Astrocyte (in vitro differentiated cells and primary cell): ENCODE measurements at regions not wholly inside any gene's neighbourhood (a gene's known extent, or its start where the extent isn't known, plus 50 kb on each side); places are given as distances from the start of the nearest gene placed in this dataset.
A peak's percentile ranks its signal among the peaks of the same experiment; 100 is the strongest.

Experiments used
- DNase-seq: peaks from one replicate; pipeline ENCODE4 v3.0.0-alpha.2; 2010; ENCODE audit warnings: low read depth
- FAIRE-seq: peaks from 2 replicates; lab custom pipeline; 2011; peaks lifted over from hg19 to GRCh38; lab: Jason Lieb, UNC
- H2AFZ ChIP-seq: 2 replicates; pipeline ENCODE4 v1.6.0; 2012; ENCODE audit warnings: low read depth, low read length, inconsistent platforms
- H3K27ac ChIP-seq: 2 replicates; pipeline ENCODE4 v1.5.1; 2011; ENCODE audit warnings: low read depth, low read length, inconsistent platforms
- H3K27me3 ChIP-seq: 2 replicates; pipeline ENCODE4 v1.6.0; 2011; ENCODE audit warnings: low read length, inconsistent platforms; ENCODE audit not compliant: insufficient read depth
- H3K36me3 ChIP-seq: 2 replicates; pipeline ENCODE4 v1.5.1; 2011; ENCODE audit warnings: low read length, inconsistent platforms; ENCODE audit not compliant: insufficient read depth
- H3K4me1 ChIP-seq: 2 replicates; pipeline ENCODE4 v1.5.1; 2011; ENCODE audit warnings: low read length, inconsistent platforms; ENCODE audit not compliant: insufficient read depth
- H3K4me2 ChIP-seq: 2 replicates; pipeline ENCODE4 v1.6.0; 2012; ENCODE audit warnings: low read length, inconsistent platforms
- H3K4me3 ChIP-seq: 2 replicates; pipeline ENCODE4 v1.5.1; 2011; ENCODE audit warnings: low read depth, mild to moderate bottlenecking, low read length, inconsistent platforms; ENCODE audit not compliant: insufficient read depth
- H3K79me2 ChIP-seq: 2 replicates; pipeline ENCODE4 v1.6.0; 2012; ENCODE audit warnings: mild to moderate bottlenecking, low read length, inconsistent platforms; ENCODE audit not compliant: insufficient read depth
- H3K9ac ChIP-seq: 2 replicates; pipeline ENCODE4 v1.6.0; 2012; ENCODE audit warnings: mild to moderate bottlenecking, low read length, inconsistent platforms
- H3K9me3 ChIP-seq: 2 replicates; pipeline ENCODE4 v1.5.1; 2012; ENCODE audit warnings: low read depth, mild to moderate bottlenecking, low read length, inconsistent platforms; ENCODE audit not compliant: insufficient read depth
- H4K20me1 ChIP-seq: 2 replicates; pipeline ENCODE4 v1.6.0; 2012; ENCODE audit warnings: low read length, inconsistent platforms; ENCODE audit not compliant: insufficient read depth
- H3K27ac Mint-ChIP-seq: one replicate; pipeline ENCODE4 v1.8.0; 2021; ENCODE audit warnings: mild to moderate bottlenecking, mixed read lengths; ENCODE audit not compliant: unreplicated experiment
- H3K27me3 Mint-ChIP-seq: one replicate; pipeline ENCODE4 v1.8.0; 2021; ENCODE audit warnings: low read depth, mixed read lengths; ENCODE audit not compliant: unreplicated experiment
- H3K36me3 Mint-ChIP-seq: one replicate; pipeline ENCODE4 v1.8.0; 2021; ENCODE audit warnings: low read depth, mixed read lengths; ENCODE audit not compliant: unreplicated experiment
- H3K4me1 Mint-ChIP-seq: one replicate; pipeline ENCODE4 v1.8.0; 2021; ENCODE audit warnings: low read depth, mixed read lengths; ENCODE audit not compliant: unreplicated experiment
- H3K4me3 Mint-ChIP-seq: one replicate; pipeline ENCODE4 v1.8.0; 2021; ENCODE audit warnings: mild to moderate bottlenecking, moderate library complexity, mixed read lengths; ENCODE audit not compliant: unreplicated experiment
- H3K9me3 Mint-ChIP-seq: one replicate; pipeline ENCODE4 v1.8.0; 2021; ENCODE audit warnings: mild to moderate bottlenecking, mixed read lengths; ENCODE audit not compliant: unreplicated experiment
- CTCF ChIP-seq: IDR thresholded peaks from 2 replicates; pipeline ENCODE4 v1.5.1; 2011; ENCODE audit warnings: low read depth, mild to moderate bottlenecking, inconsistent platforms, low read length, moderate library complexity; ENCODE audit not compliant: insufficient read depth
- EZH2 ChIP-seq: IDR thresholded peaks from 2 replicates; pipeline ENCODE4 v1.6.1; 2012; ENCODE audit warnings: mild to moderate bottlenecking, low read length, inconsistent platforms; ENCODE audit not compliant: insufficient read depth

- H3K9me3 ChIP-seq = no peaks in the 10 kb centered on the region
- no peaks in the 10 kb centered on the region for H3K27me3 ChIP-seq
- no peaks in the 10 kb centered on the region for H3K27me3 Mint-ChIP-seq
- no peaks in the 10 kb centered on the region for H3K36me3 ChIP-seq
- H3K4me2 ChIP-seq = peak overlapping the region; percentile 65
- H3K4me3 Mint-ChIP-seq = no peak overlapping the region
- H3K4me1 Mint-ChIP-seq = peaks cover 10% of the 10 kb centered on the region
- peak; percentile 59 for FAIRE-seq
- no peaks in the 10 kb centered on the region for H3K36me3 Mint-ChIP-seq
- no peak overlapping the region for H3K27ac ChIP-seq
- H4K20me1 ChIP-seq = no peaks in the 10 kb centered on the region
- H3K27ac Mint-ChIP-seq = peak overlapping the region; percentile 16
- H3K9ac ChIP-seq = no peak overlapping the region
- no peaks in the 10 kb centered on the region for H3K79me2 ChIP-seq
- peak; percentile 70 for DNase-seq
- TF ChIP-seq CTCF = no peak
- TF ChIP-seq EZH2 = no peak
- H2AFZ ChIP-seq = no peak overlapping the region
- no peaks in the 10 kb centered on the region for H3K9me3 Mint-ChIP-seq
- H3K4me3 ChIP-seq = no peak overlapping the region
- peaks cover 13% of the 10 kb centered on the region for H3K4me1 ChIP-seq
Observed at GRCh38 chr10:57992321-57993077, 275.2 kb downstream of the IPMK start.

GRCh38 chr10:57988964-57989363 lies 278.7 kb downstream of the IPMK start:
- FAIRE-seq (no peak), DNase-seq (no peak)
- no peaks in the 10 kb centered on the region for H3K36me3 Mint-ChIP-seq
- H3K4me3 Mint-ChIP-seq = no peak overlapping the region
- H3K27me3 ChIP-seq = no peaks in the 10 kb centered on the region
- H3K9ac ChIP-seq = no peak overlapping the region
- no peak overlapping the region for H3K4me3 ChIP-seq
- no peaks in the 10 kb centered on the region for H3K9me3 Mint-ChIP-seq
- H3K27ac ChIP-seq = no peak overlapping the region
- H3K4me1 ChIP-seq = peaks cover 13% of the 10 kb centered on the region
- H2AFZ ChIP-seq = no peak overlapping the region
- H3K4me1 Mint-ChIP-seq = peaks cover 10% of the 10 kb centered on the region
- H3K9me3 ChIP-seq = no peaks in the 10 kb centered on the region
- TF ChIP-seq CTCF = no peak
- no peak for TF ChIP-seq EZH2
- H3K4me2 ChIP-seq = no peak overlapping the region
- H3K27me3 Mint-ChIP-seq = no peaks in the 10 kb centered on the region
- H4K20me1 ChIP-seq = no peaks in the 10 kb centered on the region
- H3K27ac Mint-ChIP-seq = no peak overlapping the region
- no peaks in the 10 kb centered on the region for H3K79me2 ChIP-seq
- H3K36me3 ChIP-seq = no peaks in the 10 kb centered on the region

- DNase-seq (no peak), FAIRE-seq (no peak)
- Histone ChIP-seq H3K4me3 (no peak overlapping the region), H3K27me3 (no peaks in the 10 kb centered on the region), H3K27ac (no peak overlapping the region), H3K79me2 (no peaks in the 10 kb centered on the region), H2AFZ (no peak overlapping the region), H3K4me1 (peaks cover under 1% of the 10 kb centered on the region), H3K9ac (no peak overlapping the region), H3K36me3 (no peaks in the 10 kb centered on the region), H4K20me1 (no peaks in the 10 kb centered on the region), H3K9me3 (no peaks in the 10 kb centered on the region), H3K4me2 (no peak overlapping the region)
- Mint-ChIP-seq H3K4me1 (peaks cover 9% of the 10 kb centered on the region), H3K27me3 (no peaks in the 10 kb centered on the region), H3K4me3 (no peak overlapping the region), H3K36me3 (no peaks in the 10 kb centered on the region), H3K27ac (no peak overlapping the region), H3K9me3 (no peaks in the 10 kb centered on the region)
- TF ChIP-seq EZH2 = no peak
- TF ChIP-seq CTCF = no peak
Observed at GRCh38 chr10:57987055-57987721, 280.5 kb downstream of the IPMK start.
